ENCODE measurements at regions not wholly inside any gene's neighbourhood (a gene's known extent, or its start where the extent isn't known, plus 50 kb on each side); places are given as distances from the start of the nearest gene placed in this dataset.

- Histone ChIP-seq H3K9me3 (ENCODE audit: control insufficient read depth, insufficient read depth, low read length) (no peaks in the 10 kb centered on the region), H3K4me3 (ENCODE audit: low read length) (no peak overlapping the region), H3K36me3 (ENCODE audit: control insufficient read depth, insufficient read depth, low read length) (no peaks in the 10 kb centered on the region), H3K27me3 (ENCODE audit: control insufficient read depth, insufficient read depth, low read length) (no peaks in the 10 kb centered on the region), H3K27ac (ENCODE audit: low read length) (no peak overlapping the region), H3K4me1 (ENCODE audit: control insufficient read depth, insufficient read depth, low read length) (no peaks in the 10 kb centered on the region)
- DNase-seq = no peak
- 87% methylated on average over 1 of the region's 1 CpG for WGBS (ENCODE audit: insufficient coverage)
- Mint-ChIP-seq H3K9me3 (no peaks in the 10 kb centered on the region), H3K27me3 (ENCODE audit: low read depth in 2 of 2) (no peaks in the 10 kb centered on the region), H3K4me3 (no peak overlapping the region), H3K27ac (no peak overlapping the region), H3K4me1 (peaks cover 0 to 7% of the 10 kb centered on the region in 2 donors), H3K36me3 (no peaks in the 10 kb centered on the region)
- intact Hi-C loops (cut with micrococcal nuclease) = no loop called here
- TF ChIP-seq, protein P1, sequence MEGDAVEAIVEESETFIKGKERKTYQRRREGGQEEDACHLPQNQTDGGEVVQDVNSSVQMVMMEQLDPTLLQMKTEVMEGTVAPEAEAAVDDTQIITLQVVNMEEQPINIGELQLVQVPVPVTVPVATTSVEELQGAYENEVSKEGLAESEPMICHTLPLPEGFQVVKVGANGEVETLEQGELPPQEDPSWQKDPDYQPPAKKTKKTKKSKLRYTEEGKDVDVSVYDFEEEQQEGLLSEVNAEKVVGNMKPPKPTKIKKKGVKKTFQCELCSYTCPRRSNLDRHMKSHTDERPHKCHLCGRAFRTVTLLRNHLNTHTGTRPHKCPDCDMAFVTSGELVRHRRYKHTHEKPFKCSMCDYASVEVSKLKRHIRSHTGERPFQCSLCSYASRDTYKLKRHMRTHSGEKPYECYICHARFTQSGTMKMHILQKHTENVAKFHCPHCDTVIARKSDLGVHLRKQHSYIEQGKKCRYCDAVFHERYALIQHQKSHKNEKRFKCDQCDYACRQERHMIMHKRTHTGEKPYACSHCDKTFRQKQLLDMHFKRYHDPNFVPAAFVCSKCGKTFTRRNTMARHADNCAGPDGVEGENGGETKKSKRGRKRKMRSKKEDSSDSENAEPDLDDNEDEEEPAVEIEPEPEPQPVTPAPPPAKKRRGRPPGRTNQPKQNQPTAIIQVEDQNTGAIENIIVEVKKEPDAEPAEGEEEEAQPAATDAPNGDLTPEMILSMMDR (IDR thresholded peaks at IDR 0.05) = no peak
- ATAC-seq = no peak
These were observed 324.4 kb downstream of the BRD1 start for GRCh38 chr22:49503321-49503720.

- ATAC-seq = no peak
- H3K9me3 Mint-ChIP-seq = no peaks in the 10 kb centered on the region
These were observed 325.4 kb downstream of the BRD1 start for GRCh38 chr22:49502126-49502826.

GRCh38 chr22:49500942-49501395, 326.7 kb downstream of the BRD1 start:
- Mint-ChIP-seq H3K27ac (no peak overlapping the region), H3K4me1 (peaks cover 0 to 4% of the 10 kb centered on the region in 2 donors), H3K9me3 (no peaks in the 10 kb centered on the region), H3K4me3 (no peak overlapping the region), H3K36me3 (no peaks in the 10 kb centered on the region), H3K27me3 (ENCODE audit: low read depth in 2 of 2) (no peaks in the 10 kb centered on the region)
- Histone ChIP-seq H3K27ac (ENCODE audit: low read length) (no peak overlapping the region), H3K27me3 (ENCODE audit: control insufficient read depth, insufficient read depth, low read length) (no peaks in the 10 kb centered on the region), H3K4me1 (ENCODE audit: control insufficient read depth, insufficient read depth, low read length) (no peaks in the 10 kb centered on the region), H3K36me3 (ENCODE audit: control insufficient read depth, insufficient read depth, low read length) (no peaks in the 10 kb centered on the region), H3K4me3 (ENCODE audit: low read length) (no peak overlapping the region), H3K9me3 (ENCODE audit: control insufficient read depth, insufficient read depth, low read length) (no peaks in the 10 kb centered on the region)
- WGBS (ENCODE audit: insufficient coverage) = 92% methylated on average over 2 of the region's 2 CpGs
- TF ChIP-seq, protein P1 (IDR thresholded peaks at IDR 0.05) = no peak
- intact Hi-C loops (cut with micrococcal nuclease) = no loop called here
- no peak for DNase-seq
- ATAC-seq = no peak

More at GRCh38 chr22:49502126-49502826, 325.4 kb downstream of the BRD1 start:
- Histone ChIP-seq H3K27me3 (ENCODE audit: control insufficient read depth, insufficient read depth, low read length) (no peaks in the 10 kb centered on the region), H3K27ac (ENCODE audit: low read length) (no peak overlapping the region), H3K36me3 (ENCODE audit: control insufficient read depth, insufficient read depth, low read length) (no peaks in the 10 kb centered on the region), H3K4me1 (ENCODE audit: control insufficient read depth, insufficient read depth, low read length) (no peaks in the 10 kb centered on the region), H3K4me3 (ENCODE audit: low read length) (no peak overlapping the region), H3K9me3 (ENCODE audit: control insufficient read depth, insufficient read depth, low read length) (no peaks in the 10 kb centered on the region)
- Mint-ChIP-seq H3K4me1 (peaks cover 0 to 7% of the 10 kb centered on the region in 2 donors), H3K36me3 (no peaks in the 10 kb centered on the region), H3K27ac (no peak overlapping the region), H3K27me3 (ENCODE audit: low read depth in 2 of 2) (no peaks in the 10 kb centered on the region), H3K4me3 (no peak overlapping the region)
- intact Hi-C loops (cut with micrococcal nuclease) = no loop called here
- TF ChIP-seq, protein P1 (IDR thresholded peaks at IDR 0.05) = no peak
- peak in 1 of 2 donors; percentile 21 for DNase-seq
- WGBS (ENCODE audit: insufficient coverage) = 84% methylated on average over 12 of the region's 13 CpGs

GRCh38 chr22:49500076-49500460, 327.6 kb downstream of the BRD1 start:
- no peaks in the 10 kb centered on the region for H3K9me3 Mint-ChIP-seq
- no peak overlapping the region for H3K4me3 Mint-ChIP-seq
- H3K27me3 ChIP-seq (ENCODE audit: control insufficient read depth, insufficient read depth, low read length) = no peaks in the 10 kb centered on the region
- H3K36me3 Mint-ChIP-seq = no peaks in the 10 kb centered on the region
- no peak overlapping the region for H3K4me3 ChIP-seq (ENCODE audit: low read length)
- no peaks in the 10 kb centered on the region for H3K27me3 Mint-ChIP-seq (ENCODE audit: low read depth in 2 of 2)
- no peaks in the 10 kb centered on the region for H3K4me1 ChIP-seq (ENCODE audit: control insufficient read depth, insufficient read depth, low read length)
- no peaks in the 10 kb centered on the region for H3K36me3 ChIP-seq (ENCODE audit: control insufficient read depth, insufficient read depth, low read length)
- DNase-seq (no peak), ATAC-seq (no peak)
- H3K27ac Mint-ChIP-seq = no peak overlapping the region
- intact Hi-C loops (cut with micrococcal nuclease) = no loop called here
- peaks cover 4% of the 10 kb centered on the region in 2 donors for H3K4me1 Mint-ChIP-seq
- H3K27ac ChIP-seq (ENCODE audit: low read length) = no peak overlapping the region
- TF ChIP-seq, protein P1 (IDR thresholded peaks at IDR 0.05) = no peak
- H3K9me3 ChIP-seq (ENCODE audit: control insufficient read depth, insufficient read depth, low read length) = no peaks in the 10 kb centered on the region
